ENCODE measurements at regions not wholly inside any gene's neighbourhood (a gene's known extent, or its start where the extent isn't known, plus 50 kb on each side); places are given as distances from the start of the nearest gene placed in this dataset.

GRCh38 chr9:96163712-96164111, 138.3 kb downstream of the HSD17B3 start:
- Histone ChIP-seq H3K9me3 (no peaks in the 10 kb centered on the region), H3K27ac (no peak overlapping the region), H3K27me3 (no peaks in the 10 kb centered on the region), H3K36me3 (no peaks in the 10 kb centered on the region), H3K4me1 (peaks cover 0 to 6% (median 0%) of the 10 kb centered on the region in 4 donors), H3K4me3 (no peak overlapping the region)
- 85 to 90% methylated on average over 13 to 14 of the region's 14 CpGs for WGBS, 2 donors
- no peak for TF ChIP-seq CTCF (IDR thresholded peaks at IDR 0.05)
- TF ChIP-seq POLR2A (IDR thresholded peaks at IDR 0.05) = no peak
- TF ChIP-seq EP300 (IDR thresholded peaks at IDR 0.05) = no peak
- no peak for TF ChIP-seq POLR2AphosphoS5 (IDR thresholded peaks at IDR 0.05)
- ATAC-seq (ENCODE audit: low FRiP score in 2 of 2) = no peak
- DNase-seq = peak in 1 of 2 donors; percentile 58

GRCh38 chr9:96163161-96163560, 138.8 kb downstream of the HSD17B3 start:
- H3K4me1 ChIP-seq = peaks cover 0 to 6% (median 1%) of the 10 kb centered on the region in 4 donors
- H3K27ac ChIP-seq = no peak overlapping the region
- H3K9me3 ChIP-seq = no peaks in the 10 kb centered on the region
- H3K36me3 ChIP-seq = no peaks in the 10 kb centered on the region
- DNase-seq = no peak
- H3K4me3 ChIP-seq = no peak overlapping the region
- WGBS, 2 donors = 79 to 84% methylated on average over 7 of the region's 7 CpGs
- no peak for TF ChIP-seq POLR2A (IDR thresholded peaks at IDR 0.05)
- TF ChIP-seq EP300 (IDR thresholded peaks at IDR 0.05) = no peak
- TF ChIP-seq POLR2AphosphoS5 (IDR thresholded peaks at IDR 0.05) = no peak
- TF ChIP-seq CTCF (IDR thresholded peaks at IDR 0.05) = no peak
- H3K27me3 ChIP-seq = no peaks in the 10 kb centered on the region
- ATAC-seq (ENCODE audit: low FRiP score in 2 of 2) = no peak

GRCh38 chr9:96161819-96162218, 140.2 kb downstream of the HSD17B3 start:
- no peak for TF ChIP-seq POLR2AphosphoS5 (IDR thresholded peaks at IDR 0.05)
- TF ChIP-seq POLR2A (IDR thresholded peaks at IDR 0.05) = no peak
- Histone ChIP-seq H3K4me1 (peaks cover 0 to 12% (median 1%) of the 10 kb centered on the region in 4 donors), H3K9me3 (no peaks in the 10 kb centered on the region), H3K36me3 (no peaks in the 10 kb centered on the region), H3K27ac (no peak overlapping the region), H3K4me3 (no peak overlapping the region), H3K27me3 (no peaks in the 10 kb centered on the region)
- DNase-seq (no peak), ATAC-seq (ENCODE audit: low FRiP score in 2 of 2) (no peak)
- 75 to 77% methylated on average over 7 of the region's 7 CpGs for WGBS, 2 donors

GRCh38 chr9:96160866-96161265, 141.1 kb downstream of the HSD17B3 start:
- TF ChIP-seq EP300 (IDR thresholded peaks at IDR 0.05) (no peak), POLR2AphosphoS5 (IDR thresholded peaks at IDR 0.05) (no peak), CTCF (IDR thresholded peaks at IDR 0.05) (no peak), POLR2A (IDR thresholded peaks at IDR 0.05) (no peak)
- Histone ChIP-seq H3K27me3 (no peaks in the 10 kb centered on the region), H3K4me1 (peaks cover 0 to 16% (median 1%) of the 10 kb centered on the region in 4 donors), H3K4me3 (no peak overlapping the region), H3K9me3 (no peaks in the 10 kb centered on the region), H3K27ac (no peak overlapping the region), H3K36me3 (no peaks in the 10 kb centered on the region)
- no peak for ATAC-seq (ENCODE audit: low FRiP score in 2 of 2)
- no peak for DNase-seq
- WGBS, 2 donors = 100% methylated on average over 3 to 5 of the region's 5 CpGs

GRCh38 chr9:96160168-96160567, 141.8 kb downstream of the HSD17B3 start:
- Histone ChIP-seq H3K36me3 (no peaks in the 10 kb centered on the region), H3K4me1 (peaks cover 0 to 16% (median 1%) of the 10 kb centered on the region in 4 donors), H3K4me3 (no peak overlapping the region), H3K27me3 (no peaks in the 10 kb centered on the region), H3K9me3 (no peaks in the 10 kb centered on the region), H3K27ac (no peak overlapping the region)
- 58 to 66% methylated on average over 6 of the region's 6 CpGs for WGBS, 2 donors
- no peak for TF ChIP-seq POLR2AphosphoS5 (IDR thresholded peaks at IDR 0.05)
- no peak for TF ChIP-seq CTCF (IDR thresholded peaks at IDR 0.05)
- TF ChIP-seq EP300 (IDR thresholded peaks at IDR 0.05) = no peak
- TF ChIP-seq POLR2A (IDR thresholded peaks at IDR 0.05) = no peak
- ATAC-seq (ENCODE audit: low FRiP score in 2 of 2) (no peak), DNase-seq (no peak)
